Hepatocyte (in vitro differentiated cells): ENCODE measurements at regions not wholly inside any gene's neighbourhood (a gene's known extent, or its start where the extent isn't known, plus 50 kb on each side); places are given as distances from the start of the nearest gene placed in this dataset.

Experiments
- CTCF ChIP-seq: fragments of 200-600 bp; sonication (generic); IDR thresholded peaks from 2 replicates; pipeline ENCODE4 v1.5.1; 2016; ENCODE audit warnings: antibody characterized with exemption, mild to moderate bottlenecking; ENCODE audit not compliant: poor library complexity
- EZH2 ChIP-seq: fragments of 200-600 bp; sonication (generic); IDR thresholded peaks from 2 replicates; pipeline ENCODE4 v1.6.1; 2016; ENCODE audit warnings: antibody characterized with exemption, mild to moderate bottlenecking, borderline replicate concordance
- EZH2phosphoT487 ChIP-seq: fragments of 200-600 bp; sonication (generic); IDR thresholded peaks from one replicate; pipeline ENCODE4 v1.6.1; 2018; ENCODE audit warnings: antibody characterized with exemption, mild to moderate bottlenecking, low read depth, moderate library complexity; ENCODE audit not compliant: unreplicated experiment, severe bottlenecking

GRCh38 chr7:54632696-54633095 lies 90.5 kb downstream of the VSTM2A start:
- TF ChIP-seq CTCF (no peak), EZH2phosphoT487 (no peak), EZH2 (no peak)
